ENCODE measurements at regions not wholly inside any gene's neighbourhood (a gene's known extent, or its start where the extent isn't known, plus 50 kb on each side); places are given as distances from the start of the nearest gene placed in this dataset.

- TF ChIP-seq ARNTL (CRISPR knock-in tag; IDR thresholded peaks at IDR 0.05; ENCODE audit: borderline replicate concordance, low read depth) (no peak), OSR1 (CRISPR knock-in tag; IDR thresholded peaks at IDR 0.05) (no peak), ZFP30 (CRISPR knock-in tag; IDR thresholded peaks at IDR 0.05) (no peak), CREB5 (CRISPR knock-in tag; IDR thresholded peaks at IDR 0.05; ENCODE audit: low read depth) (no peak), ISL1 (CRISPR knock-in tag; IDR thresholded peaks at IDR 0.05) (no peak), PATZ1 (CRISPR knock-in tag; IDR thresholded peaks at IDR 0.05; ENCODE audit: borderline replicate concordance) (no peak), ESRRG (CRISPR knock-in tag; IDR thresholded peaks at IDR 0.05) (no peak), SNAI2 (CRISPR knock-in tag; IDR thresholded peaks at IDR 0.05) (no peak)
Measured at GRCh38 chr14:96149131-96149530, 55.5 kb upstream of the BDKRB2 start.
